Endothelial cell of umbilical vein (primary cell): ENCODE measurements at regions not wholly inside any gene's neighbourhood (a gene's known extent, or its start where the extent isn't known, plus 50 kb on each side); places are given as distances from the start of the nearest gene placed in this dataset.

Source experiments
- BruUV-seq: library from RNA; stranded (reverse); fragments of 400-500 nt; replicated peaks from 2 replicates; lab custom pipeline; 2021; lab: Mats Ljungman, UMichigan
- CTCF ChIA-PET: fragments of 300-600, 350-600 bp; sonication (Branson Sonifier 250); formaldehyde crosslinking; loops from one replicate; lab custom pipeline; 2021; ENCODE audit warnings: antibody characterized with exemption, inconsistent platforms; lab: Charles Lee
- POLR2A ChIA-PET: fragments of 300-600, 350-600 bp; sonication (Branson Sonifier 250); formaldehyde crosslinking; loops from one replicate; lab custom pipeline; 2021; ENCODE audit warnings: antibody characterized with exemption, inconsistent platforms; lab: Charles Lee
- DNase-seq: peaks from one replicate; pipeline ENCODE4 v3.0.0-alpha.2; 2011; ENCODE audit warnings: low read depth, low spot score
- FAIRE-seq: peaks from 2 replicates; lab custom pipeline; 2011; peaks lifted over from hg19 to GRCh38; lab: Jason Lieb, UNC
- H2AFZ ChIP-seq: 2 replicates; pipeline ENCODE4 v1.6.0; 2012; ENCODE audit warnings: low read depth, low read length, control low read depth, inconsistent platforms
- H3K27ac ChIP-seq: 2 replicates; pipeline ENCODE4 v1.5.1; 2011; ENCODE audit warnings: low read depth, mild to moderate bottlenecking, control low read depth, low read length, moderate library complexity; ENCODE audit not compliant: insufficient read depth
- H3K27me3 ChIP-seq, 2 experiments: 2 replicates each; pipeline versions ENCODE4 v1.6.0 to v1.6.1; 2011; ENCODE audit warnings: low read length in 2 of 2, mixed read lengths in 1 of 2; ENCODE audit not compliant: control insufficient read depth in 2 of 2, insufficient read depth in 2 of 2
- H3K36me3 ChIP-seq, 2 experiments: 2 replicates in 1 of 2; 3 replicates in 1 of 2; pipeline ENCODE4 v1.5.1; 2011; ENCODE audit warnings: low read length in 2 of 2, mild to moderate bottlenecking in 1 of 2, moderate library complexity in 1 of 2; ENCODE audit not compliant: control insufficient read depth in 2 of 2, insufficient read depth in 2 of 2; ENCODE audit errors: extremely low read depth in 1 of 2
- H3K4me1 ChIP-seq: 3 replicates; pipeline ENCODE4 v1.5.1; 2011; ENCODE audit warnings: mild to moderate bottlenecking, low read length; ENCODE audit not compliant: control insufficient read depth, insufficient read depth; ENCODE audit errors: extremely low read depth
- H3K4me2 ChIP-seq: 2 replicates; pipeline ENCODE4 v1.6.1; 2011; ENCODE audit warnings: low read length, control low read depth, mixed read lengths; ENCODE audit not compliant: insufficient read depth
- H3K4me3 ChIP-seq, 3 experiments: fragments of 200-600 bp in 1 of 3; sonication (generic), shearing (Covaris generic) in 1 of 3; replicated peaks in 1 of 3; 2 replicates each; pipeline ENCODE4 v1.5.1; 2011 to 2016; ENCODE audit warnings: control low read depth in 3 of 3, low read length in 3 of 3, mild to moderate bottlenecking in 2 of 3, inconsistent platforms in 1 of 3, low read depth in 1 of 3, moderate library complexity in 1 of 3; ENCODE audit not compliant: insufficient read depth in 1 of 3
- H3K79me2 ChIP-seq: 2 replicates; pipeline ENCODE4 v1.6.0; 2012; ENCODE audit warnings: low read length, inconsistent platforms; ENCODE audit not compliant: control insufficient read depth, insufficient read depth
- H3K9ac ChIP-seq: replicated peaks from 2 replicates; pipeline ENCODE3; 2011; ENCODE audit warnings: low read length, control low read depth; ENCODE audit not compliant: insufficient read depth; ENCODE audit errors: extremely low read depth
- H3K9me1 ChIP-seq: replicated peaks from 3 replicates; pipeline ENCODE4 v1.6.0; 2011; ENCODE audit warnings: mild to moderate bottlenecking, low read length; ENCODE audit not compliant: control insufficient read depth, insufficient read depth; ENCODE audit errors: extremely low read depth
- H3K9me3 ChIP-seq: replicated peaks from 2 replicates; pipeline ENCODE4 v1.5.1; 2012; ENCODE audit warnings: low read length, inconsistent platforms; ENCODE audit not compliant: control insufficient read depth, insufficient read depth
- H4K20me1 ChIP-seq: replicated peaks from 2 replicates; pipeline ENCODE3; 2011; ENCODE audit warnings: mild to moderate bottlenecking, low read length; ENCODE audit not compliant: control insufficient read depth, insufficient read depth; ENCODE audit errors: extremely low read depth
- CTCF ChIP-seq, 2 donors: IDR thresholded peaks; 1 replicate in 1 of 2; 2 replicates in 1 of 2; pipeline ENCODE4 v1.5.1; 2011; ENCODE audit warnings: low read length in 2 of 2, mild to moderate bottlenecking in 2 of 2, moderate library complexity in 2 of 2, control low read depth in 1 of 2, inconsistent platforms in 1 of 2, low read depth in 1 of 2; ENCODE audit not compliant: insufficient read depth in 1 of 2; ENCODE audit errors: extremely low read depth in 1 of 2
- EZH2 ChIP-seq: IDR thresholded peaks from 2 replicates; pipeline ENCODE4 v1.6.1; 2012; ENCODE audit warnings: borderline replicate concordance, low read depth, mild to moderate bottlenecking, moderate library complexity, low read length, inconsistent platforms; ENCODE audit not compliant: severe bottlenecking
- FOS ChIP-seq: IDR thresholded peaks from 2 replicates; pipeline ENCODE4 v1.6.1; 2011; ENCODE audit warnings: mild to moderate bottlenecking, low read length, moderate library complexity, borderline replicate concordance; ENCODE audit not compliant: insufficient read depth
- GATA2 ChIP-seq: IDR thresholded peaks from 2 replicates; pipeline ENCODE4 v1.7.0; 2011; ENCODE audit warnings: low read depth, mild to moderate bottlenecking, moderate library complexity, mixed read lengths, low read length; ENCODE audit not compliant: insufficient read length, insufficient read depth
- JUN ChIP-seq: IDR thresholded peaks from 2 replicates; pipeline ENCODE4 v1.6.1; 2011; ENCODE audit warnings: borderline replicate concordance, low read depth; ENCODE audit not compliant: insufficient read length, insufficient read depth
- MAX ChIP-seq: IDR thresholded peaks from 2 replicates; pipeline ENCODE4 v1.6.1; 2011; ENCODE audit not compliant: insufficient read depth, insufficient read length
- MYC ChIP-seq: IDR thresholded peaks from one replicate; pipeline ENCODE4 v1.6.1; 2011; ENCODE audit warnings: mild to moderate bottlenecking, low read depth, low read length
- POLR2A ChIP-seq: IDR thresholded peaks from 2 replicates; pipeline ENCODE4 v1.6.1; 2012; ENCODE audit warnings: low read depth, mild to moderate bottlenecking, control low read depth, low read length
- POLR2AphosphoS5 ChIP-seq: IDR thresholded peaks from 2 replicates; pipeline ENCODE4 v1.6.1; 2012; ENCODE audit warnings: low read depth, mild to moderate bottlenecking, control low read depth, low read length, moderate library complexity; ENCODE audit not compliant: insufficient read depth
- dilution Hi-C: fragments of 300-500 bp; cut with MboI; formaldehyde crosslinking; loops from one replicate; pipeline ENCODE4 v1.15.0; 2019; ENCODE audit warnings: low sequenced_read_pairs; ENCODE audit not compliant: extremely low pct_ligation_motif_present
- intact Hi-C: fragments of 100-400 bp; cut with micrococcal nuclease; formaldehyde crosslinking; loops from one replicate; pipeline ENCODE4 v1.10.0; 2022

- intact Hi-C loops, result no loop called here
- H3K4me1 ChIP-seq, result no peaks in the 10 kb centered on the region
- dilution Hi-C loops, result no loop called here
- FAIRE-seq (no peak), DNase-seq (no peak)
- no peak for TF ChIP-seq POLR2AphosphoS5
- no peak for TF ChIP-seq MYC
- TF ChIP-seq FOS, result no peak
- no peak for TF ChIP-seq MAX
- no peak for TF ChIP-seq JUN
- no peak for TF ChIP-seq EZH2
- TF ChIP-seq GATA2, result no peak
- no peak for TF ChIP-seq POLR2A
- TF ChIP-seq CTCF (IDR thresholded peaks at IDR 0.05; ENCODE audit: extremely low read depth in 1 of 2, insufficient read depth in 1 of 2, low read depth in 1 of 2, low read length in 2 of 2), result no peak
- no peak overlapping the region for H3K4me2 ChIP-seq
- H3K27ac ChIP-seq, result no peak overlapping the region
- H3K36me3 ChIP-seq, result no peaks in the 10 kb centered on the region
- no peaks in the 10 kb centered on the region for H3K9me1 ChIP-seq
- H3K9ac ChIP-seq, result no peak overlapping the region
- H3K4me3 ChIP-seq, result no peak overlapping the region
- no TSS peak for BruUV-seq
- no peak overlapping the region for H2AFZ ChIP-seq
- H3K27me3 ChIP-seq, result no peaks in the 10 kb centered on the region
- POLR2A ChIA-PET, result no interaction called here
- no peaks in the 10 kb centered on the region for H4K20me1 ChIP-seq
- no peaks in the 10 kb centered on the region for H3K9me3 ChIP-seq
- no peaks in the 10 kb centered on the region for H3K79me2 ChIP-seq
- CTCF ChIA-PET, result interaction anchor here (0.9 kb wide), 1 partner anchor 90 kb away, joined by 4 read pairs; no protein-coding TSS in a partner anchor
Measured at GRCh38 chr6:126123226-126123625, 136.9 kb downstream of the TRMT11 start.
